ENCODE measurements at regions not wholly inside any gene's neighbourhood (a gene's known extent, or its start where the extent isn't known, plus 50 kb on each side); places are given as distances from the start of the nearest gene placed in this dataset.
"Not testable (repeated sequence)": the region's sequence is repeated elsewhere in the genome, so short reads cannot be mapped to it uniquely, and the experiment has no call there.

GRCh38 chr12:60231976-60232907 is 636.4 kb downstream of the SLC16A7 start:
- in situ Hi-C loops (cut with MboI; ENCODE audit: low sequenced_read_pairs), result no loop called here

- in situ Hi-C loops (cut with MboI; ENCODE audit: low sequenced_read_pairs), result not testable (repeated sequence)
Observed at GRCh38 chr12:60234611-60235195, 638.9 kb downstream of the SLC16A7 start.

- in situ Hi-C loops (cut with MboI; ENCODE audit: low sequenced_read_pairs), result no loop called here
Observed at GRCh38 chr12:60235261-60235660, 639.4 kb downstream of the SLC16A7 start.

- in situ Hi-C loops (cut with MboI; ENCODE audit: low sequenced_read_pairs), result not testable (repeated sequence)
Observed at GRCh38 chr12:60236416-60236815, 640.6 kb downstream of the SLC16A7 start.

- in situ Hi-C loops (cut with MboI; ENCODE audit: low sequenced_read_pairs), result no loop called here
Observed at GRCh38 chr12:60240891-60241290, 645.1 kb downstream of the SLC16A7 start.

- in situ Hi-C loops (cut with MboI; ENCODE audit: low sequenced_read_pairs), result no loop called here
Observed at GRCh38 chr12:60251091-60251490, 655.3 kb downstream of the SLC16A7 start.

- in situ Hi-C loops (cut with MboI; ENCODE audit: low sequenced_read_pairs), result no loop called here
Observed at GRCh38 chr12:60252359-60253096, 656.7 kb downstream of the SLC16A7 start.

GRCh38 chr12:60255044-60255443 is 659.2 kb downstream of the SLC16A7 start:
- in situ Hi-C loops (cut with MboI; ENCODE audit: low sequenced_read_pairs), result no loop called here

- in situ Hi-C loops (cut with MboI; ENCODE audit: low sequenced_read_pairs), result no loop called here
Observed at GRCh38 chr12:60257063-60257462, 661.2 kb downstream of the SLC16A7 start.

GRCh38 chr12:60259225-60259624 is 663.4 kb downstream of the SLC16A7 start:
- in situ Hi-C loops (cut with MboI; ENCODE audit: low sequenced_read_pairs), result no loop called here

GRCh38 chr12:60262378-60262777 is 666.5 kb downstream of the SLC16A7 start:
- in situ Hi-C loops (cut with MboI; ENCODE audit: low sequenced_read_pairs), result no loop called here

- in situ Hi-C loops (cut with MboI; ENCODE audit: low sequenced_read_pairs), result no loop called here
Observed at GRCh38 chr12:60263161-60263560, 667.3 kb downstream of the SLC16A7 start.

- in situ Hi-C loops (cut with MboI; ENCODE audit: low sequenced_read_pairs), result no loop called here
Observed at GRCh38 chr12:60263836-60264493, 668.1 kb downstream of the SLC16A7 start.

- in situ Hi-C loops (cut with MboI; ENCODE audit: low sequenced_read_pairs), result no loop called here
Observed at GRCh38 chr12:60265741-60266140, 669.9 kb downstream of the SLC16A7 start.

GRCh38 chr12:60266381-60266852 is 670.6 kb downstream of the SLC16A7 start:
- in situ Hi-C loops (cut with MboI; ENCODE audit: low sequenced_read_pairs), result no loop called here

- in situ Hi-C loops (cut with MboI; ENCODE audit: low sequenced_read_pairs), result no loop called here
Observed at GRCh38 chr12:60269611-60270269, 673.9 kb downstream of the SLC16A7 start.

GRCh38 chr12:60271816-60272215 is 676.0 kb downstream of the SLC16A7 start:
- in situ Hi-C loops (cut with MboI; ENCODE audit: low sequenced_read_pairs), result no loop called here

GRCh38 chr12:60278209-60278608 is 682.4 kb downstream of the SLC16A7 start:
- in situ Hi-C loops (cut with MboI; ENCODE audit: low sequenced_read_pairs), result no loop called here

- in situ Hi-C loops (cut with MboI; ENCODE audit: low sequenced_read_pairs), result no loop called here
Observed at GRCh38 chr12:60279221-60279620, 683.4 kb downstream of the SLC16A7 start.

GRCh38 chr12:60281522-60281921 is 685.7 kb downstream of the SLC16A7 start:
- in situ Hi-C loops (cut with MboI; ENCODE audit: low sequenced_read_pairs), result no loop called here

All from HL-60/S4 treated with phorbol 12-myristate 13-acetate at 8.2 ng/mL for 4 days and 3 days (cell line).